Activated CD8-positive, alpha-beta memory T cell treated with anti-CD3 and anti-CD28 coated beads, Interleukin-2, amount 50 U/mL, for 48 hours (primary cell): ENCODE measurements at regions not wholly inside any gene's neighbourhood (a gene's known extent, or its start where the extent isn't known, plus 50 kb on each side); places are given as distances from the start of the nearest gene placed in this dataset.

ENCODE experiments used
- DNase-seq: peaks from one replicate; pipeline ENCODE4 v3.0.0-alpha.2; 2020

- no peak for DNase-seq
These were observed 57.4 kb upstream of the C1orf21 start for GRCh38 chr1:184329245-184329953.

- DNase-seq, result no peak
These were observed 56.6 kb upstream of the C1orf21 start for GRCh38 chr1:184329962-184330868.

GRCh38 chr1:184330875-184331274 lies 56.0 kb upstream of the C1orf21 start:
- DNase-seq, result no peak
